H1 (cell line): ENCODE measurements at regions not wholly inside any gene's neighbourhood (a gene's known extent, or its start where the extent isn't known, plus 50 kb on each side); places are given as distances from the start of the nearest gene placed in this dataset.

Experiments used
- FOSL1 ChIP-seq: IDR thresholded peaks from 2 replicates; pipeline ENCODE4 v1.6.1; 2011; ENCODE audit warnings: mild to moderate bottlenecking, low read depth, low read length, moderate library complexity; ENCODE audit not compliant: insufficient read depth
- KDM4A ChIP-seq: IDR thresholded peaks from one replicate; pipeline ENCODE4 v1.7.1; 2012; ENCODE audit warnings: low read depth, mild to moderate bottlenecking, moderate library complexity, low read length, inconsistent platforms; ENCODE audit not compliant: severe bottlenecking
- RAD21 ChIP-seq, 2 experiments: IDR thresholded peaks in 1 of 2; conservative IDR thresholded peaks in 1 of 2; 2 replicates each; pipeline ENCODE4 v1.6.1; 2011; ENCODE audit warnings: low read depth in 2 of 2, low read length in 2 of 2, improper control_type of control experiment in 1 of 2, inconsistent platforms in 1 of 2, mild to moderate bottlenecking in 1 of 2, moderate library complexity in 1 of 2
- TF ChIP-seq, protein P1 (sequence below): fragments of 300-600 bp; sonication (generic); IDR thresholded peaks from 2 replicates; pipeline ENCODE4 v1.7.1; 2012; ENCODE audit warnings: low read length, moderate library complexity, mild to moderate bottlenecking, inconsistent platforms; ENCODE audit not compliant: insufficient replicate concordance

DNA sequence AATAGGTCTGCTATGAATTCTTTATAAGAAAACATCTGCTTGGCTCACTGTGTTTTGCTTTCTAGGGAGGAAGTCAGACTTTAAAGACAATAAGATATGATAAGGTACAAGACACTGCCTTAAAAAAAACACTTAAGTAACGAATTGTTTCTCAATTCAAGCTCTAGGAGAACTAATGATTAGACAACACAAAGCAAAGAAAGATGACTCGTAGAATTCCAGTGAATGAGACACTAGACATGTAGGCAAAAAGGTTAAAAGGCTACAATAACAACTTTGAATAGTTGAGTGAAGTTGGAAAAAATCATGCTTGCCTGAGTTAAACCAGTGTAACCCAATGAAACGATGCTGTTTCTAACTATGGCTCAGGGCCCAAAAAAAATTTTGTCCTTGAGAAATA lies 344.4 kb upstream of the ACTRT1 start (continued):
- TF ChIP-seq, protein P1, sequence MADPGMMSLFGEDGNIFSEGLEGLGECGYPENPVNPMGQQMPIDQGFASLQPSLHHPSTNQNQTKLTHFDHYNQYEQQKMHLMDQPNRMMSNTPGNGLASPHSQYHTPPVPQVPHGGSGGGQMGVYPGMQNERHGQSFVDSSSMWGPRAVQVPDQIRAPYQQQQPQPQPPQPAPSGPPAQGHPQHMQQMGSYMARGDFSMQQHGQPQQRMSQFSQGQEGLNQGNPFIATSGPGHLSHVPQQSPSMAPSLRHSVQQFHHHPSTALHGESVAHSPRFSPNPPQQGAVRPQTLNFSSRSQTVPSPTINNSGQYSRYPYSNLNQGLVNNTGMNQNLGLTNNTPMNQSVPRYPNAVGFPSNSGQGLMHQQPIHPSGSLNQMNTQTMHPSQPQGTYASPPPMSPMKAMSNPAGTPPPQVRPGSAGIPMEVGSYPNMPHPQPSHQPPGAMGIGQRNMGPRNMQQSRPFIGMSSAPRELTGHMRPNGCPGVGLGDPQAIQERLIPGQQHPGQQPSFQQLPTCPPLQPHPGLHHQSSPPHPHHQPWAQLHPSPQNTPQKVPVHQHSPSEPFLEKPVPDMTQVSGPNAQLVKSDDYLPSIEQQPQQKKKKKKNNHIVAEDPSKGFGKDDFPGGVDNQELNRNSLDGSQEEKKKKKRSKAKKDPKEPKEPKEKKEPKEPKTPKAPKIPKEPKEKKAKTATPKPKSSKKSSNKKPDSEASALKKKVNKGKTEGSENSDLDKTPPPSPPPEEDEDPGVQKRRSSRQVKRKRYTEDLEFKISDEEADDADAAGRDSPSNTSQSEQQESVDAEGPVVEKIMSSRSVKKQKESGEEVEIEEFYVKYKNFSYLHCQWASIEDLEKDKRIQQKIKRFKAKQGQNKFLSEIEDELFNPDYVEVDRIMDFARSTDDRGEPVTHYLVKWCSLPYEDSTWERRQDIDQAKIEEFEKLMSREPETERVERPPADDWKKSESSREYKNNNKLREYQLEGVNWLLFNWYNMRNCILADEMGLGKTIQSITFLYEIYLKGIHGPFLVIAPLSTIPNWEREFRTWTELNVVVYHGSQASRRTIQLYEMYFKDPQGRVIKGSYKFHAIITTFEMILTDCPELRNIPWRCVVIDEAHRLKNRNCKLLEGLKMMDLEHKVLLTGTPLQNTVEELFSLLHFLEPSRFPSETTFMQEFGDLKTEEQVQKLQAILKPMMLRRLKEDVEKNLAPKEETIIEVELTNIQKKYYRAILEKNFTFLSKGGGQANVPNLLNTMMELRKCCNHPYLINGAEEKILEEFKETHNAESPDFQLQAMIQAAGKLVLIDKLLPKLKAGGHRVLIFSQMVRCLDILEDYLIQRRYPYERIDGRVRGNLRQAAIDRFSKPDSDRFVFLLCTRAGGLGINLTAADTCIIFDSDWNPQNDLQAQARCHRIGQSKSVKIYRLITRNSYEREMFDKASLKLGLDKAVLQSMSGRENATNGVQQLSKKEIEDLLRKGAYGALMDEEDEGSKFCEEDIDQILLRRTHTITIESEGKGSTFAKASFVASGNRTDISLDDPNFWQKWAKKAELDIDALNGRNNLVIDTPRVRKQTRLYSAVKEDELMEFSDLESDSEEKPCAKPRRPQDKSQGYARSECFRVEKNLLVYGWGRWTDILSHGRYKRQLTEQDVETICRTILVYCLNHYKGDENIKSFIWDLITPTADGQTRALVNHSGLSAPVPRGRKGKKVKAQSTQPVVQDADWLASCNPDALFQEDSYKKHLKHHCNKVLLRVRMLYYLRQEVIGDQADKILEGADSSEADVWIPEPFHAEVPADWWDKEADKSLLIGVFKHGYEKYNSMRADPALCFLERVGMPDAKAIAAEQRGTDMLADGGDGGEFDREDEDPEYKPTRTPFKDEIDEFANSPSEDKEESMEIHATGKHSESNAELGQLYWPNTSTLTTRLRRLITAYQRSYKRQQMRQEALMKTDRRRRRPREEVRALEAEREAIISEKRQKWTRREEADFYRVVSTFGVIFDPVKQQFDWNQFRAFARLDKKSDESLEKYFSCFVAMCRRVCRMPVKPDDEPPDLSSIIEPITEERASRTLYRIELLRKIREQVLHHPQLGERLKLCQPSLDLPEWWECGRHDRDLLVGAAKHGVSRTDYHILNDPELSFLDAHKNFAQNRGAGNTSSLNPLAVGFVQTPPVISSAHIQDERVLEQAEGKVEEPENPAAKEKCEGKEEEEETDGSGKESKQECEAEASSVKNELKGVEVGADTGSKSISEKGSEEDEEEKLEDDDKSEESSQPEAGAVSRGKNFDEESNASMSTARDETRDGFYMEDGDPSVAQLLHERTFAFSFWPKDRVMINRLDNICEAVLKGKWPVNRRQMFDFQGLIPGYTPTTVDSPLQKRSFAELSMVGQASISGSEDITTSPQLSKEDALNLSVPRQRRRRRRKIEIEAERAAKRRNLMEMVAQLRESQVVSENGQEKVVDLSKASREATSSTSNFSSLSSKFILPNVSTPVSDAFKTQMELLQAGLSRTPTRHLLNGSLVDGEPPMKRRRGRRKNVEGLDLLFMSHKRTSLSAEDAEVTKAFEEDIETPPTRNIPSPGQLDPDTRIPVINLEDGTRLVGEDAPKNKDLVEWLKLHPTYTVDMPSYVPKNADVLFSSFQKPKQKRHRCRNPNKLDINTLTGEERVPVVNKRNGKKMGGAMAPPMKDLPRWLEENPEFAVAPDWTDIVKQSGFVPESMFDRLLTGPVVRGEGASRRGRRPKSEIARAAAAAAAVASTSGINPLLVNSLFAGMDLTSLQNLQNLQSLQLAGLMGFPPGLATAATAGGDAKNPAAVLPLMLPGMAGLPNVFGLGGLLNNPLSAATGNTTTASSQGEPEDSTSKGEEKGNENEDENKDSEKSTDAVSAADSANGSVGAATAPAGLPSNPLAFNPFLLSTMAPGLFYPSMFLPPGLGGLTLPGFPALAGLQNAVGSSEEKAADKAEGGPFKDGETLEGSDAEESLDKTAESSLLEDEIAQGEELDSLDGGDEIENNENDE = no peak
- TF ChIP-seq KDM4A = no peak
- TF ChIP-seq FOSL1 = no peak
- no peak for TF ChIP-seq RAD21 (IDR thresholded peaks at IDR 0.05 in 1 of 2, conservative IDR thresholded peaks at IDR 0.05 in 1 of 2; ENCODE audit: low read depth in 2 of 2, low read length in 2 of 2)
